COLO668 (cell line): ENCODE measurements at regions not wholly inside any gene's neighbourhood (a gene's known extent, or its start where the extent isn't known, plus 50 kb on each side); places are given as distances from the start of the nearest gene placed in this dataset.

Experiments used
- DNase-seq: peaks from one replicate; lab custom pipeline; 2025; ENCODE audit not compliant: unreplicated experiment; lab: John Stamatoyannopoulos, UW

GRCh38 chr11:15764326-15764725 is 592.0 kb downstream of the SOX6 start:
- DNase-seq, result no peak

GRCh38 chr11:15764948-15765347 is 591.4 kb downstream of the SOX6 start:
- no peak for DNase-seq

GRCh38 chr11:15765530-15765929 is 590.8 kb downstream of the SOX6 start:
- DNase-seq, result no peak

GRCh38 chr11:15768321-15768720 is 588.0 kb downstream of the SOX6 start:
- DNase-seq, result no peak

- DNase-seq, result no peak
These were observed 587.1 kb downstream of the SOX6 start for GRCh38 chr11:15769203-15769602.

GRCh38 chr11:15770798-15771414 is 585.4 kb downstream of the SOX6 start:
- DNase-seq, result peak; percentile 44

GRCh38 chr11:15772547-15772946 is 583.8 kb downstream of the SOX6 start:
- no peak for DNase-seq

- no peak for DNase-seq
These were observed 583.4 kb downstream of the SOX6 start for GRCh38 chr11:15772981-15773380.

- no peak for DNase-seq
These were observed 582.6 kb downstream of the SOX6 start for GRCh38 chr11:15773476-15774387.

- DNase-seq, result no peak
These were observed 581.9 kb downstream of the SOX6 start for GRCh38 chr11:15774388-15774939.

GRCh38 chr11:15775015-15775541 is 581.3 kb downstream of the SOX6 start:
- DNase-seq, result no peak

- no peak for DNase-seq
These were observed 580.5 kb downstream of the SOX6 start for GRCh38 chr11:15775797-15776196.

- DNase-seq, result no peak
These were observed 580.0 kb downstream of the SOX6 start for GRCh38 chr11:15776366-15776765.

- no peak for DNase-seq
These were observed 576.8 kb downstream of the SOX6 start for GRCh38 chr11:15779518-15779917.

- DNase-seq, result no peak
These were observed 576.0 kb downstream of the SOX6 start for GRCh38 chr11:15780382-15780781.

- no peak for DNase-seq
These were observed 575.5 kb downstream of the SOX6 start for GRCh38 chr11:15780837-15781236.

GRCh38 chr11:15783619-15784018 is 572.7 kb downstream of the SOX6 start:
- no peak for DNase-seq

- DNase-seq, result no peak
These were observed 563.0 kb downstream of the SOX6 start for GRCh38 chr11:15793043-15793996.

- no peak for DNase-seq
These were observed 561.8 kb downstream of the SOX6 start for GRCh38 chr11:15794361-15795150.

GRCh38 chr11:15795378-15795777 is 561.0 kb downstream of the SOX6 start:
- DNase-seq, result no peak
